Stimulated activated effector memory CD8-positive, alpha-beta T cell treated with anti-CD3 and anti-CD28 coated beads, Interleukin-12 subunit alpha, Interleukin-12 subunit beta, amount 100 ng/mL, for 72 hours (primary cell): ENCODE measurements at regions not wholly inside any gene's neighbourhood (a gene's known extent, or its start where the extent isn't known, plus 50 kb on each side); places are given as distances from the start of the nearest gene placed in this dataset.
"Not testable (repeated sequence)": the region's sequence is repeated elsewhere in the genome, so short reads cannot be mapped to it uniquely, and the experiment has no call there.

Source experiments
- ATAC-seq: fragments of 150-1000 bp; cut with Tn5 transposase; 2 replicates; pipeline ENCODE4 v1.10.0; 2021
- DNase-seq, 2 donors: peaks; one replicate each; pipeline ENCODE4 v3.0.0; 2021 to 2022; ENCODE audit warnings: low spot score in 2 of 2
- H3K27ac Mint-ChIP-seq: one replicate; pipeline ENCODE4 v1.8.0; 2022; ENCODE audit warnings: mild to moderate bottlenecking, mixed read lengths
- H3K36me3 Mint-ChIP-seq: one replicate; pipeline ENCODE4 v1.8.0; 2022; ENCODE audit warnings: mild to moderate bottlenecking, mixed read lengths
- H3K4me1 Mint-ChIP-seq: one replicate; pipeline ENCODE4 v1.8.0; 2022; ENCODE audit warnings: mixed read lengths
- H3K4me3 Mint-ChIP-seq: one replicate; pipeline ENCODE4 v1.8.0; 2022; ENCODE audit warnings: mild to moderate bottlenecking, mixed read lengths
- H3K9me3 Mint-ChIP-seq: one replicate; pipeline ENCODE4 v1.8.0; 2022; ENCODE audit warnings: mixed read lengths

DNA sequence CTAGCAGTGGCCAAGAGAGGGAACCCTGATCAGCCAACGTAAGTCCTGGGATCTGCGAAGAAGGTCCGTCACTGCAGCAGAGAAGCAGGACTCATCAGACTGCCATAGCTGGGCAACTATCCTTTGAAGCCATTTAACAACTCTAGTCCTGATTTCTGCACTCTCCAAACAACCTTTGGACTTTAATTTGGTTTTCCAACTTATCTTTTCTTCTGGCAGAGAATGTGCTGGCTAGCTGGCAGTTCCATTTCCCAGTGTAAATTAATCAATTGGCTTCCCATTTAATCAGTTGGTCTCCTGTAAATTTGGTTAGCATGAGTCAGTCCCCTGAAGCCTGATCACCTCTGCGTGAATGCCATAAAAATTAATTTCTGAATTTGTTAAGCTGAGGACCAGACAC lies 153.7 kb upstream of the GPR101 start:
- DNase-seq (no peak), ATAC-seq (no peak)
- no peaks in the 10 kb centered on the region for H3K9me3 Mint-ChIP-seq
- no peak overlapping the region for H3K27ac Mint-ChIP-seq
- no peaks in the 10 kb centered on the region for H3K4me1 Mint-ChIP-seq
- H3K4me3 Mint-ChIP-seq, result no peak overlapping the region
- no peaks in the 10 kb centered on the region for H3K36me3 Mint-ChIP-seq

DNA sequence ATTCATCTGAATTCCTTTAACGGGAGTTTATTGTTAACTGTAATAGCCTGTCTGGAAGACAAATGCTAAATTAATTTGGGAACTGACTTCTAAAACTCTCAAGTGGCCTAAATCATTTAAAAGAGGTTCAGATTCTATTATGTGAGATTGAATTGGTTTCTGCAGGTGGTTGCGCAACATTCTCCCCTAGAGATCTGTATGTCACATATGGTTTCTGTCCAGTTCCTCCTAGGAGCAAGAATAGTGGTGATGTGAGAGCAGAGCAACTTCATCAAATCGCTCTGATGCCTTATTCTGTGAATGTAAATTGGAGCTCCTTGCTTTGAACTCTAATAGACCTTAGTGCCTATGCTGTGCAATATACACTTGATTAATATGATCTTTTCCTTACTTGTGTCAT lies 144.6 kb upstream of the GPR101 start:
- H3K4me3 Mint-ChIP-seq, result no peak overlapping the region
- no peak for ATAC-seq
- no peak overlapping the region for H3K27ac Mint-ChIP-seq
- H3K36me3 Mint-ChIP-seq, result no peaks in the 10 kb centered on the region
- no peak for DNase-seq
- no peaks in the 10 kb centered on the region for H3K9me3 Mint-ChIP-seq
- H3K4me1 Mint-ChIP-seq, result no peaks in the 10 kb centered on the region

DNA sequence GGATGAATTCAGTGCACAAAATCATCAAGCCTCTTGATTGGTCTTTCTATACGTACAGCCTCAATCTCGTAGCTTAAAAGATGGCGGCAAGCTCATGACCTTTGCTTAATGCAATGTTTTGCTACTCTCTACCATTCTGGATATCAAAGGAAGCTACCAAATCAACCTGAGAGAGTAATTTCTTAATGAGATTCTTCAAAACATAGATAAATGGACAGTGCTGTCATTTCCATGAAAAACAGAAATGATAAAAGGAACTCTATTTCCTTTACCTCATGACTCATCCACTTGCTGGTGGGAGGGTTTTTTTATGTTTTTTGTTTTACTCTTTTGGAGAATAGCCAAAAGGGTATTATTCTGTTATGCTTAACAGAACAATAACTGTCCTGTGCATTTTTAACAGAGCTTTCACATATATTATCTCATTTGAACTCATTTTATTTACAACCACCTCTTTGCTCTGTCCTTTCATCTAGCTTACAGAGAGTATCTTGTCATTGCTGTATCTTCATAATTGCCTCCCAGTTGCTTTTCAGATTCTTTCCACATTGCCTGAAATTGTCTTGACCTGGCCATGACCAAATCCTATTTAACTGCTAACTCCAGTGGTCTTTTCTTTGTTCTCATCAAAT lies 138.6 kb upstream of the GPR101 start:
- no peaks in the 10 kb centered on the region for H3K36me3 Mint-ChIP-seq
- H3K27ac Mint-ChIP-seq, result no peak overlapping the region
- no peaks in the 10 kb centered on the region for H3K9me3 Mint-ChIP-seq
- no peak for ATAC-seq
- H3K4me1 Mint-ChIP-seq, result no peaks in the 10 kb centered on the region
- no peak overlapping the region for H3K4me3 Mint-ChIP-seq
- DNase-seq, result no peak

DNA sequence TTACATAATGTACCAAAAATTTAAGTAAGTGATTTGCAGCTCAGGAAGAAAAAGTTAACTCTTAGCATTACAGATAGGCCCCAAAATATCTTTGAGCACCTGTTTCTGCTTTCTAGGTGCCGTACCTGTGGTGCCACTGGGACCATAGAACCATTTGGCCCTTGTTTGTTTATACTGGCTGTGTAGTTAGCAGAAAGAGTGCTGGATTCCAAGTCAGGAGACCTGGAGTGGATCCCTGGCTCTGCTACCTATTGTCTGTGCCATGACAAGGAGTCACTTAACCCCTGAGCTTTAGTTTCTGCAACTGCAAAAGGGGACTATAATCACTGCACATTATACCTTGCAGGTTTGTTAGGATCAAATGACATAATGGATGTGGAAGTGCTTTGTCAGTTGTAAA lies 137.8 kb upstream of the GPR101 start:
- no peaks in the 10 kb centered on the region for H3K4me1 Mint-ChIP-seq
- DNase-seq, result no peak
- no peaks in the 10 kb centered on the region for H3K9me3 Mint-ChIP-seq

DNA sequence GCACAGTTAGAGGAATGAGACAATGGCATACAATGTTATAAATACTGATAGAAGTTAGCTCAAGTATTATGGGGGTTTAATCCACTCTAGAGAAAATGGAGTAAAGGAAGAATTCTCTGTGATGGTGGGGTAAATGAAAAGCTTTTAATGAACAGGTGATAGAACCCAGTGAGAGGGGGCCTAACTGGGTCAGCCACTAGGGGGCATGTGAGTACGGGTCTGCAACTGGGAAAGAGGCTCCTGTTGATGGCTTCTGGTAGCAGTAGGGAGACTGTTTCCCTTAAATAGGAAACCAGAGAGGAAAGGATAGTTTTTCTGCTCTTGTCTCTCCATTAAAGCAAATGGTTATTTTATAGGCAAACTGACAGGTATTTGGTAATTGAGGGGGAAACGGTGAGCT lies 132.8 kb upstream of the GPR101 start:
- Mint-ChIP-seq H3K36me3 (no peaks in the 10 kb centered on the region), H3K4me3 (no peak overlapping the region), H3K4me1 (no peaks in the 10 kb centered on the region), H3K27ac (no peak overlapping the region), H3K9me3 (no peaks in the 10 kb centered on the region)
- DNase-seq (no peak), ATAC-seq (no peak)

More for the DNA sequence above, 137.8 kb upstream of the GPR101 start:
- no peak overlapping the region for H3K4me3 Mint-ChIP-seq
- H3K36me3 Mint-ChIP-seq, result no peaks in the 10 kb centered on the region
- no peak overlapping the region for H3K27ac Mint-ChIP-seq
- ATAC-seq, result no peak

DNA sequence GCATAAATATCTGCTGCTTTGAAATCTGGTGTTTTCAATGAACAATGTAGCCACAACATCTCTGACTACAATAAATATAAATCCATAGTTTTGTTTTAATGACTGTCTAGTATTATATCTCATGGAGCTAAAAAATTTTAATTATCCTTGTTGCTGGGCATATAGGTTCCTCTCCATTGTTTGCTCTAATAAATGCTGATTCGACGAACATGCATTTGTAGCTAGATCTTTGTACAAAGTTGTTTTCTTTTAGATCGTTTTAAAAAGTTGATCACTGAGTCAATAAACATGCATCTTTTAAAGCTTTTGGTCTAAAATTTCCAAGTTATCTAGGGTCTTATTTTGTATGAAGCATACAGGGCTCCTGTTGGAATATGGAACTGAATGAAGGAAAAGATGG lies 130.5 kb upstream of the GPR101 start:
- H3K9me3 Mint-ChIP-seq, result no peaks in the 10 kb centered on the region
- H3K27ac Mint-ChIP-seq, result no peak overlapping the region
- H3K4me3 Mint-ChIP-seq, result no peak overlapping the region
- no peak for DNase-seq
- no peaks in the 10 kb centered on the region for H3K4me1 Mint-ChIP-seq
- no peak for ATAC-seq
- H3K36me3 Mint-ChIP-seq, result no peaks in the 10 kb centered on the region

DNA sequence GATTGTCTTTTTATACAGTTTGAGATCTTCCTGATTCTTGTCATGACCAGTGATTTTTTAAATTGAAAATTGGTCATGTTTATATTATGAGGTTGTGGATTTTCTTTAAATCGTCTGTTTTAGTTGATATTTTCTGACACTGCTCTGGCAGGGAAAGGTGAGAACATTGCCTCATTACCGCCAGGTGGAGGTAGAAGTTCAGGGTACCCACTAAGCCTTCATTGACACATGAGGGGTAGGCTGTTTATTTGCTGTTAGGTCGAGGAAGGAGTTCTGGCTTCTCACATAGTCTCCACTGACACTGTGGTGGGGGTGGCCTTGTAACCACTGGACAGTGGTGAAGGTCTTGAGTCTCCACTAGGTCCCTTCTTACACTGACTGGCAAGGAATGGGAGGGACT lies 117.6 kb upstream of the GPR101 start:
- H3K9me3 Mint-ChIP-seq, result no peaks in the 10 kb centered on the region
- H3K27ac Mint-ChIP-seq, result no peak overlapping the region
- H3K36me3 Mint-ChIP-seq, result no peaks in the 10 kb centered on the region
- H3K4me3 Mint-ChIP-seq, result no peak overlapping the region
- no peak for ATAC-seq
- no peaks in the 10 kb centered on the region for H3K4me1 Mint-ChIP-seq
- DNase-seq, result no peak

DNA sequence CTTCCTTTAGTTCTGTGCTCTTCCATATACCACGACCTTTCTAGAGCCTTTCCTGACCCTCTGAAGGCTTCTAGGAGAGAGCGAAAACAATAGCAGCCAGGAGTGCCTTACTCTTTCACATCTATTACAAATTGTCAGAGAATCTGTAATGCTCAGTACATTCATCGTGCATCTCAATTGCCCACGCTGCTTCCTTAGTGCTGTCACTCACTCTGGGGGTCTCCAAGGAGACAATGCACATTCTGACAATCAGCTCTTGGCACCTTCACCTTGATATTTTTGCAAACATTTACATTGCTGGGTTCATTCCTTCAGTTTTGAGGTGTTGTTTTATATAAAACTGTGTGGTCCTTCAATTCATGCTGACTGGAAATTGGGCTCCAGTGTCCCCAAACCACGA lies 110.1 kb upstream of the GPR101 start:
- no peaks in the 10 kb centered on the region for H3K4me1 Mint-ChIP-seq
- no peak overlapping the region for H3K27ac Mint-ChIP-seq
- no peak for DNase-seq
- no peaks in the 10 kb centered on the region for H3K36me3 Mint-ChIP-seq
- no peak for ATAC-seq
- H3K9me3 Mint-ChIP-seq, result no peaks in the 10 kb centered on the region
- no peak overlapping the region for H3K4me3 Mint-ChIP-seq

DNA sequence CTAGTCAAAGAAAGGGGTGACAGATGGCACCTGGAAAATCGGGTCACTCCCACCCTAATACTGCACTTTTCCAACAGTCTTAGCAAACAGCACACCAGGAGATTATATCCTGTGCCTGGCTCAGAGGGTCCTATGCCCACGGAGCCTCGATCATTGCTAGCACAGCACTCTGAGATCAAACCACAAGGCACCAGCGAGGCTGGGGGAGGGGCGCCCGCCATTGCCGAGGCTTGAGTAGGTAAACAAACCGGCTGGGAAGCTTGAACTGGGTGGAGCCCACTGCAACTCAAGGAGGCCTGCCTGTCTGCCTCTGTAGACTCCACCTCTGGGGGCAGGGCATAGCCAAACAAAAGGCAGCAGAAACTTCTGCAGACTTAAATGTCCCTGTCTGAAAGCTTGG lies 88.9 kb upstream of the GPR101 start:
- H3K4me1 Mint-ChIP-seq, H3K4me3 Mint-ChIP-seq, H3K36me3 Mint-ChIP-seq, H3K27ac Mint-ChIP-seq, DNase-seq, H3K9me3 Mint-ChIP-seq, ATAC-seq: not testable (repeated sequence)

DNA sequence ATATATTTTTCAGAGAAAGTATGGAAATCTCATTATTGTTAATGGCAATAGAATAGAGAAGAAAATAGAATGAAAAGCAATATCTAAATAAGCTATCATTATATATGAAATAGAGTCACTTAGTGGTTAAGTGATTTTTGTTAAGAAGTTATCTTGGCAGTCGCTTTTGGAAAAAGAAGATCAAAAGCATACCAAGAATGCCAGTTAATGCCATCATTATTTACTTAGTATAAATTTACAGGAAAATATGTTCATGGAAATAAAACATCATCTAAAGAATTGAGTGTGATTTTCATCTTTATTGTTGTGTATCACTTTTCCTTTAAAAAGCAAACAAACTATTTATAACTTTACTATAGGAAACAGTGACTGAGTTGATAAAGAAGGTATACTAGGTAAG lies 85.3 kb upstream of the GPR101 start:
- Mint-ChIP-seq H3K4me1 (no peaks in the 10 kb centered on the region), H3K4me3 (no peak overlapping the region), H3K36me3 (no peaks in the 10 kb centered on the region), H3K9me3 (no peaks in the 10 kb centered on the region), H3K27ac (no peak overlapping the region)
- no peak for DNase-seq
- no peak for ATAC-seq

DNA sequence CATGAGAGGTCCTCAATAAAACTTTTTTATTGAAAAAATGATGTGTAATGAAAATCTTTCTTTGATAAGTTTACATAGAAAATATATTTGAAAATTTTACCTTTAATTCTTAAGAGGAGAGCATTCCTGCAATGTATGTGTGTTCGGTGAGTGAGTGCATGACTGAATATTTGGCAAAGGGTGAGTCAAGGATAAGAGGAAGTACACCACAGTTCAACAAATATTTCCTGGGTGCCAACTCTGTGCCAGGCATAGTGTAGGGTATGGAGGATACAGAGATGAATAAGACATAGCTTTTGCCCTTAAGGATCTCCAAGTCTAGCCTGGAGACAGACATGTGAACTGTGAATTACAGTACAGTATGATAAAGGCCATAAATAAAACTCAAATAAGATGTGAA lies 84.7 kb upstream of the GPR101 start:
- H3K4me1 Mint-ChIP-seq, result no peaks in the 10 kb centered on the region
- H3K4me3 Mint-ChIP-seq, result no peak overlapping the region
- no peak overlapping the region for H3K27ac Mint-ChIP-seq
- H3K36me3 Mint-ChIP-seq, result no peaks in the 10 kb centered on the region
- no peak for DNase-seq
- ATAC-seq, result no peak
- no peaks in the 10 kb centered on the region for H3K9me3 Mint-ChIP-seq

DNA sequence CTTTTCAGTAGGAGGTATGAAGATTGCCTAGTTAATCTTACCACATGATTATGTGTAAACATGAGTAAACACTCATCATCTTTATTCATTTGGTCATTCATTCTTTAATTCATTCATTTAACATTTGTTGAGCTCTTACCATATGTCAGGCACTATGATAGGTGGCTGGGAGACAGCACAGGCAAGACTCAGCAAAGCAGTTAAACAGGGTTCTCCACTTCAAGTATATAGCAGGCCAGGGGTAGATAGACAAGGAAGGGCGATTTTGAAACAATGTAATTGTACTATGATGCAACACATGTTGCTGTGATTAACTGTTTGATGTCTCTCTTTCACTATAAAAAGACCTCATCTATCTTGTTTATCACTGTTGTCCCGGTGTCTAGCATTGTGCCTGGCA lies 84.3 kb upstream of the GPR101 start:
- Mint-ChIP-seq H3K4me3 (no peak overlapping the region), H3K36me3 (no peaks in the 10 kb centered on the region), H3K4me1 (no peaks in the 10 kb centered on the region), H3K9me3 (no peaks in the 10 kb centered on the region), H3K27ac (no peak overlapping the region)
- no peak for DNase-seq
- ATAC-seq, result no peak

DNA sequence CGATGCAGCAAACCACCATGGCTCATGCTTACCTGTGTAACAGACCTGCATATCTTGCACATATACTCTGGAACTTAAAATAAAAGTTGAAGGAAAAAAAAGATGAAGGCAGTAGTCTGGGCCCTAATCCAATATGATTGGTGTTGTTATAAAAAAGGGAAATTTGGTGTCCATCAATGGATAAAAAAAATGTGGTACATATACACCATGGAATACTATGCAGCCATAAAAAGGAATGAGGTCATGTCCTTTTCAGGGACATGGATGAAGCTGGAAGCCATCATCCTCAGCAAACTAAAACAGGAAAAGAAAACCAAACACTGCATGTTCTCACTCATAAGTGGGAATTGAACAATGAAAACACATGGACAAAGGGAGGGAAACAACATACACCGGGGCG lies 74.1 kb upstream of the GPR101 start:
- H3K4me3 Mint-ChIP-seq, H3K27ac Mint-ChIP-seq, H3K9me3 Mint-ChIP-seq, H3K4me1 Mint-ChIP-seq, ATAC-seq, DNase-seq, H3K36me3 Mint-ChIP-seq: not testable (repeated sequence)

DNA sequence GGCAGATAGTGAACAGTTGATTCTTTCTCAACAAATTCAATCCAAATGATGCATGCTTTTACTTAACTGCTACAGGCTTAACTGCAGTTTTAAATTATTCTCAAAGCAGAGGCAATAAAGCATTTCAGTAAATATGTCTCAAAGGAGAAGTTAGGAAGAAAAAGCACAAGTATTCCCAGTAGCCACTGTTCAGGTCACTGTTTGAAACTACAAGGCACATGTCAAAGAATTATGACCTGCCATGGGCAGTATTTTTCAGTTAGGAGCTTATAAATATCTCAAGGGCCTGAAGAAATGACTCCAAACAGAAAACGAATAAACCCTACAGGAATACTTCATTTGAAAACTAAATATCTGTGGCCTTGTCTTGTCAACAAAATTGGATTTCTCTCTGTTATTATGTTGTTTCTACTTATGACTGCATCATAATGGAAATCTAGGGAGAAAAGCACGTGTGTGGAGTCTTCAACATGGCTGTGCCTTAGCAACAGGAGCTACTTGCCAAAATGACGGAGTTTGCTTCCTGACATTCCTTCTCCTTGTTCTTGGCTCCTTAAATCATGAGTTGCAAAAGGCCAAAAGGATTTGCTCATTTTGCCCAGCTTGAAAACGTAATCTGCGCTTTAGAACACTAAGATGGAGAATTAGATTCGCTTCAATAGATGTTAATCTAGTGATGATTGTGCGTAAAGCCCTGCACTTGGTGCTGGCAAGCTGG lies 67.6 kb upstream of the GPR101 start:
- Mint-ChIP-seq H3K4me1 (no peaks in the 10 kb centered on the region), H3K36me3 (no peaks in the 10 kb centered on the region), H3K4me3 (no peak overlapping the region), H3K27ac (no peak overlapping the region), H3K9me3 (no peaks in the 10 kb centered on the region)
- ATAC-seq (no peak), DNase-seq (no peak)
